K562 (cell line): ENCODE measurements at regions not wholly inside any gene's neighbourhood (a gene's known extent, or its start where the extent isn't known, plus 50 kb on each side); places are given as distances from the start of the nearest gene placed in this dataset.

ENCODE experiments used
- CTCFL ChIP-seq: IDR thresholded peaks from 2 replicates; pipeline ENCODE4 v1.6.1; 2011; ENCODE audit warnings: borderline replicate concordance, low read depth, mild to moderate bottlenecking, moderate library complexity, low read length; ENCODE audit not compliant: insufficient read depth, poor library complexity, severe bottlenecking
- EP300 ChIP-seq: IDR thresholded peaks from 2 replicates; pipeline ENCODE4 v1.6.1; 2012; ENCODE audit warnings: low read length, improper control_type of control experiment
- GABPA ChIP-seq: fragments of 200-800 bp; sonication (Bioruptor generic); conservative IDR thresholded peaks from 2 replicates; pipeline ENCODE4 v1.6.1; 2016; ENCODE audit warnings: low read depth, missing genetic modification characterization, missing compliant biosample characterization
- JUNB ChIP-seq: fragments of 450-650 bp; formaldehyde crosslinking; conservative IDR thresholded peaks from 2 replicates; pipeline ENCODE4 v1.4.0; 2020; ENCODE audit warnings: mild to moderate bottlenecking
- MYC ChIP-seq, 2 experiments: fragments of 250-450 bp in 1 of 2; sonication (Bioruptor Pico) in 1 of 2; IDR thresholded peaks; 2 replicates each; pipeline versions ENCODE4 v1.5.1 to v1.6.1; 2012 to 2021; ENCODE audit warnings: low read depth in 2 of 2, borderline replicate concordance in 1 of 2, improper control_type of control experiment in 1 of 2, low read length in 1 of 2, mild to moderate bottlenecking in 1 of 2, moderate library complexity in 1 of 2
- SRSF1 ChIP-seq: fragments of 200-400 bp; formaldehyde crosslinking; IDR thresholded peaks from 2 replicates; pipeline ENCODE4 v1.6.1; 2017; ENCODE audit warnings: mild to moderate bottlenecking, low read depth, low read length, moderate library complexity
- ZZZ3 ChIP-seq: fragments of 450-650 bp; IDR thresholded peaks from 2 replicates; pipeline ENCODE4 v1.6.1; 2016; ENCODE audit warnings: antibody characterized with exemption, mild to moderate bottlenecking, moderate library complexity
- TF ChIP-seq, protein P1 (sequence below): sonication (generic); formaldehyde crosslinking; IDR thresholded peaks from 2 replicates; pipeline ENCODE4 v1.8.0; 2023; ENCODE audit warnings: mild to moderate bottlenecking, missing genetic modification reagents

DNA sequence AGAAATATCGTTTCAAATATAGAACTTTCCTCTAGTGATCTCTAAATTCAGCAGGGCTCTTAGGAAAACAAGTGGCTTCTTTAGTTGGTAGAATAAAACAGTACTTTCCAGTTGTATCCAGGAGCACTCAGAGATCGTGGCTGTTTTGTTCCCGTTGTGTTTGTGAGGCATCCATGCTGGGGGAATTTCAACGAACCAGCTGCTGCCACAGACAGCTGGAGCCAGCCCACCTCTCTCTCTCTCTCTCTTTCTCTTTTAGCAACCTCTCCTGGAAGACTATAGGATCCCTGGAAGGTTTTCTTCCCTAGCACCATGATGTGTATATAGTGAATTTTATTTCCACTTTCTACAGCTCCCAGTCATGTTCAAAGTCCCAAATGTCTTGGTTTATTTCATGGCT is 1116.0 kb upstream of the SEMA6A start:
- TF ChIP-seq, protein P1, sequence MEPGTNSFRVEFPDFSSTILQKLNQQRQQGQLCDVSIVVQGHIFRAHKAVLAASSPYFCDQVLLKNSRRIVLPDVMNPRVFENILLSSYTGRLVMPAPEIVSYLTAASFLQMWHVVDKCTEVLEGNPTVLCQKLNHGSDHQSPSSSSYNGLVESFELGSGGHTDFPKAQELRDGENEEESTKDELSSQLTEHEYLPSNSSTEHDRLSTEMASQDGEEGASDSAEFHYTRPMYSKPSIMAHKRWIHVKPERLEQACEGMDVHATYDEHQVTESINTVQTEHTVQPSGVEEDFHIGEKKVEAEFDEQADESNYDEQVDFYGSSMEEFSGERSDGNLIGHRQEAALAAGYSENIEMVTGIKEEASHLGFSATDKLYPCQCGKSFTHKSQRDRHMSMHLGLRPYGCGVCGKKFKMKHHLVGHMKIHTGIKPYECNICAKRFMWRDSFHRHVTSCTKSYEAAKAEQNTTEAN (CRISPR knock-in tag), result no peak
- TF ChIP-seq GABPA (tag), result no peak
- no peak for TF ChIP-seq JUNB (CRISPR knock-in tag)
- TF ChIP-seq ZZZ3, result no peak
- TF ChIP-seq EP300, result no peak
- no peak for TF ChIP-seq MYC (IDR thresholded peaks at IDR 0.05; ENCODE audit: low read depth, low read length)
- TF ChIP-seq MYC (CRISPR knock-in tag; IDR thresholded peaks at IDR 0.05; ENCODE audit: borderline replicate concordance, low read depth), result no peak
- TF ChIP-seq CTCFL, result no peak
- no peak for TF ChIP-seq SRSF1
